GM21786 (cell line): ENCODE measurements at regions not wholly inside any gene's neighbourhood (a gene's known extent, or its start where the extent isn't known, plus 50 kb on each side); places are given as distances from the start of the nearest gene placed in this dataset.
"Not testable (repeated sequence)": the region's sequence is repeated elsewhere in the genome, so short reads cannot be mapped to it uniquely, and the experiment has no call there.

Source experiments
- ATAC-seq: cut with Tn5 transposase; IDR thresholded peaks from one replicate; pipeline ENCODE4 v1.9.1; 2021; ENCODE audit not compliant: unreplicated experiment

- no peak for ATAC-seq
These were observed 148.6 kb downstream of the RBMX2 start for GRCh38 chrX:130550351-130550750.

DNA sequence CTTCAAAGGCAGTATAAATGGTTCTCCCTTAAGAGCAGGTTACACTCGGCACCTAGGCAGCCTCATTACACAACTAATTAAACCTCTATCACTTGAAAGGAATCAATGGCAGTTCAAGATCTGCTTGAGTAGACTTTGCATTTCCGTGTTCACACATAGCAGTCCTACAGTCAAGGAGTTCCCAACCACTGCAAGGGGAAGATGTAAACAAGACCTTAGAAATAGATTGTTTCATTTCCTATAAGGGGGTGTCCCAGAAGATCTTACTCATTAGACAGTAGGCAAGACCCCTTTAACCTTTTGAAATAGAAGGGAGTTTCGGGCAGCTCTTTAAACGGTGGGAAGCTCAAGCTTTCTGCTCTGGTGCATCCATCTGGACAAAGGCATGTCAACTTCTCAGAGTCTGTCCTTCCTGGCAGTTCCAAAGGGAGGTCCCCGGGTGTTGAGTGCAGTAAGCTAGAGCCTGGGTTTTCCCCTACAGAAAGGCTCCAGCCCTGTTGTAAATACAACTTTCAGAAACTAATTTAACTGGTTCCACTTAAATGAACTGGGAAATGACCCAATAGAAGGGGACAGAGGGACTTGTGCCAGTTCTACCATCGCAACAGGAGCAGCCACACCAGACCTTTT, 150.8 kb downstream of the RBMX2 start:
- ATAC-seq, result peak; percentile 85

- no peak for ATAC-seq
These were observed 153.6 kb downstream of the RBMX2 start for GRCh38 chrX:130555341-130555740.

- no peak for ATAC-seq
These were observed 154.0 kb downstream of the RBMX2 start for GRCh38 chrX:130555757-130556156.

GRCh38 chrX:130556951-130557350, 155.2 kb downstream of the RBMX2 start:
- no peak for ATAC-seq

- ATAC-seq, result no peak
These were observed 158.8 kb downstream of the RBMX2 start for GRCh38 chrX:130560544-130560943.

DNA sequence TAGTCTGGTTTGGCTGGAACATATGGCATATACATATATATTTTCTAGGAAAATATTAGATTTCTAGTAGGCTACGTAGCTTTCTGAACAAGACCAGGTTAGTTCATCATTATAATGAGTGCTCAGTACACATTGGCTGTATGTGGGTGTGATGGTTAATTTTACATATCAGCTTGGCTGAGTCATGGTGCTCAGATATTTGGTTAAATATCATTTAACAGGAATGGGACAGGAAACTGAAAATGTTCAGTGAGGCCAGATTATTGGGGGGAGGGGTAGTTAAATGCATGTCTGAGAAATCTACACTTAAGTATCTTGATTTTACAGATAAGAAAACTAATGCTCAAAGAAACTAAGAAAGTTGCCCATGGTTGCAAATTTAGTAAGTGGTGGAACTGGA, 160.1 kb downstream of the RBMX2 start:
- no peak for ATAC-seq

DNA sequence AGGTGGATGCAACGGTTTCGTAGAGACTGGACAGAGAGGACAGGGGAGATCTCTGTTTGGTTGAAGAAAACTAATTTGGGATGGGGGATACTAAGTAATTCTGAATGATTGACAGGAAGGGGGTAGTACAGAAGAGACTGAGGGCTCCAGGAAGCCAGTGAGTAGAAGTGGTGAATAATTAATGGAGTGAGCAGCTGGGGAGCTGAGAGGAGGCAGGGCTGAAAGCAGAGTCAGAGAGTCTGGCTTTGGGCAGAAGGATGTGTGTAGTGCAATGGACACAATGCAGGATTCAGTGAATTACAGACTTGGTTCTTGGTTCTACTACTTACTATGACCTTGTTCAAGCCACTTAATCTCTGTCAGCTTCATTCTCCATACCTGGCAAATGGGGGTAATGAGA, 161.7 kb downstream of the RBMX2 start:
- ATAC-seq, result no peak

GRCh38 chrX:130566028-130566683, 164.4 kb downstream of the RBMX2 start:
- no peak for ATAC-seq

- not testable (repeated sequence) for ATAC-seq
These were observed 171.2 kb downstream of the RBMX2 start for GRCh38 chrX:130573030-130573429.
